Calu3 (cell line): ENCODE measurements at regions not wholly inside any gene's neighbourhood (a gene's known extent, or its start where the extent isn't known, plus 50 kb on each side); places are given as distances from the start of the nearest gene placed in this dataset.

ENCODE experiments used
- BruUV-seq: library from RNA; stranded (reverse); fragments of 400-500 nt; replicated peaks from 2 replicates; lab custom pipeline; 2021; lab: Mats Ljungman, UMichigan
- CTCF ChIA-PET: fragments of 300-600 bp; sonication (Branson Sonifier 250); formaldehyde crosslinking; loops from one replicate; lab custom pipeline; 2022; ENCODE audit warnings: antibody characterized with exemption; lab: Charles Lee
- DNase-seq: peaks from one replicate; pipeline ENCODE4 v3.0.0; 2022
- H3K27ac Mint-ChIP-seq: one replicate; pipeline ENCODE4 v1.8.0; 2022; ENCODE audit warnings: mixed read lengths; ENCODE audit not compliant: unreplicated experiment
- H3K27me3 Mint-ChIP-seq: one replicate; pipeline ENCODE4 v1.8.0; 2022; ENCODE audit warnings: mixed read lengths; ENCODE audit not compliant: unreplicated experiment
- H3K36me3 Mint-ChIP-seq: one replicate; pipeline ENCODE4 v1.8.0; 2022; ENCODE audit warnings: mild to moderate bottlenecking, moderate library complexity, mixed read lengths; ENCODE audit not compliant: insufficient read depth, unreplicated experiment
- H3K4me1 Mint-ChIP-seq: one replicate; pipeline ENCODE4 v1.8.0; 2022; ENCODE audit warnings: mild to moderate bottlenecking, low read depth, mixed read lengths; ENCODE audit not compliant: unreplicated experiment
- H3K4me3 Mint-ChIP-seq: one replicate; pipeline ENCODE4 v1.8.0; 2022; ENCODE audit warnings: mild to moderate bottlenecking, low read depth, moderate library complexity, mixed read lengths; ENCODE audit not compliant: unreplicated experiment
- H3K9me3 Mint-ChIP-seq: one replicate; pipeline ENCODE4 v1.8.0; 2022; ENCODE audit warnings: low read depth, mixed read lengths; ENCODE audit not compliant: unreplicated experiment
- intact Hi-C: fragments of 100-400 bp; cut with micrococcal nuclease; formaldehyde crosslinking; loops from one replicate; pipeline ENCODE4 v1.10.0; 2022; ENCODE audit not compliant: unreplicated experiment
- TF ChIP-seq, protein P1 (sequence below): fragments of 200-600 bp; IDR thresholded peaks from one replicate; pipeline ENCODE4 v1.8.0; 2022; ENCODE audit warnings: antibody characterized with exemption; ENCODE audit not compliant: unreplicated experiment

DNA sequence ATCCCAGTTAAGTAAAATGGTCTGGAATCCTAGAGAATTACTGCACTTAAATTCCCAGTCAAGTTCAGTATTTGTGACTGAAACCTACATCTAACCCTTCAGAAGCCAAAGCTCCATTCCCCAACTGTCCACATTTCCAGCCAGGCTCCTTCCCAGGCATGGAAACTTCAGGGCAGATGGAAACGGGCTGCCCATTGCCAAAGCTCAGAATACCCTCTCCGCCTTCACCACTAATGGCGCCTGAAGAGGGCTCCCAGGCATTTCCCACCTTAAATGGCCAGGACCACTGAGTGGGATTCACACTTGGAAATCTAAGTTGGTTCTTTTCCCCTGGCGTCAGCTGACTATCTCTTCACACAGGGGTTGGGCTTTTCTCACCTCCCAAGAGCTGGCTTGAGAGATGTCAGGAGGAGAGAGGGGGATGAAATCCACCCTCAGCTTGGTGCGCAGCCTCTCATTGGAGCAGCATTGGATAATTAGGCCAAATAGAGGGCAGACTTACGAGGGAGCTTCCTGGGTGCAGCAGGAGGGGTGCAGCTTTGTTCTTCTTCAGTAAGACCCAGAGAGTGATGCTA, 82.9 kb downstream of the ANKRD60 start:
- DNase-seq = no peak
- intact Hi-C loops = no loop called here
- TF ChIP-seq, protein P1, sequence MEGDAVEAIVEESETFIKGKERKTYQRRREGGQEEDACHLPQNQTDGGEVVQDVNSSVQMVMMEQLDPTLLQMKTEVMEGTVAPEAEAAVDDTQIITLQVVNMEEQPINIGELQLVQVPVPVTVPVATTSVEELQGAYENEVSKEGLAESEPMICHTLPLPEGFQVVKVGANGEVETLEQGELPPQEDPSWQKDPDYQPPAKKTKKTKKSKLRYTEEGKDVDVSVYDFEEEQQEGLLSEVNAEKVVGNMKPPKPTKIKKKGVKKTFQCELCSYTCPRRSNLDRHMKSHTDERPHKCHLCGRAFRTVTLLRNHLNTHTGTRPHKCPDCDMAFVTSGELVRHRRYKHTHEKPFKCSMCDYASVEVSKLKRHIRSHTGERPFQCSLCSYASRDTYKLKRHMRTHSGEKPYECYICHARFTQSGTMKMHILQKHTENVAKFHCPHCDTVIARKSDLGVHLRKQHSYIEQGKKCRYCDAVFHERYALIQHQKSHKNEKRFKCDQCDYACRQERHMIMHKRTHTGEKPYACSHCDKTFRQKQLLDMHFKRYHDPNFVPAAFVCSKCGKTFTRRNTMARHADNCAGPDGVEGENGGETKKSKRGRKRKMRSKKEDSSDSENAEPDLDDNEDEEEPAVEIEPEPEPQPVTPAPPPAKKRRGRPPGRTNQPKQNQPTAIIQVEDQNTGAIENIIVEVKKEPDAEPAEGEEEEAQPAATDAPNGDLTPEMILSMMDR = no peak
- CTCF ChIA-PET = interaction anchor here (0.6 to 1.6 kb wide), 5 partner anchors 10 to 435 kb away, joined by 3 to 8 read pairs (median 3); partner anchors contain the start of gene PMEPA1
- H3K9me3 Mint-ChIP-seq = no peaks in the 10 kb centered on the region
- H3K27ac Mint-ChIP-seq = no peak overlapping the region
- no TSS peak for BruUV-seq
- H3K27me3 Mint-ChIP-seq = peaks cover 9% of the 10 kb centered on the region
- no peak overlapping the region for H3K4me3 Mint-ChIP-seq
- peaks cover under 1% of the 10 kb centered on the region for H3K36me3 Mint-ChIP-seq
- H3K4me1 Mint-ChIP-seq = peaks cover 34% of the 10 kb centered on the region

DNA sequence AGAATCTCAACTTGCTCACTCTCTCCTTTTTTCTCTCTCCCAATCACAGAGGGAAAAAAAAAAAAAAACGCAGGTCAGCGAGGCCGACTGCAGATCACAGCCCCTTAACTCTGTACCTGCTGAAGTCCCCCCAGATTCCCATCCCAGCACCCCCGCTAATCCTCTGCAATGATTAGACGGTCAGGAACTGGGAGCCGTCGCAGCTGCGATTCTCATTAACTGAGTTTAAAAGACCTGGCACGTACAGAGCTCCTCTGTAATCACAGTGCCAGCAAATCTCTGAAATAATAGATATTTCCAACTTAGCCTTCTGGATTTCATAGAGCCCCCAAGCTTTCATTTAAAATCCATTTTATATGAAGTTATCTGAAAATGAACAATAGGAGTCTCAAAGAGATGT, 84.4 kb downstream of the ANKRD60 start:
- CTCF ChIA-PET = interaction anchor here (0.9 kb wide), 1 partner anchor 521 kb away, joined by 7 read pairs; no protein-coding TSS in a partner anchor
- Mint-ChIP-seq H3K36me3 (no peaks in the 10 kb centered on the region), H3K27me3 (peaks cover 9% of the 10 kb centered on the region), H3K4me1 (peaks cover 28% of the 10 kb centered on the region), H3K9me3 (no peaks in the 10 kb centered on the region), H3K27ac (no peak overlapping the region), H3K4me3 (no peak overlapping the region)
- TF ChIP-seq, protein P1 = no peak
- intact Hi-C loops = no loop called here
- BruUV-seq = no TSS peak
- no peak for DNase-seq

DNA sequence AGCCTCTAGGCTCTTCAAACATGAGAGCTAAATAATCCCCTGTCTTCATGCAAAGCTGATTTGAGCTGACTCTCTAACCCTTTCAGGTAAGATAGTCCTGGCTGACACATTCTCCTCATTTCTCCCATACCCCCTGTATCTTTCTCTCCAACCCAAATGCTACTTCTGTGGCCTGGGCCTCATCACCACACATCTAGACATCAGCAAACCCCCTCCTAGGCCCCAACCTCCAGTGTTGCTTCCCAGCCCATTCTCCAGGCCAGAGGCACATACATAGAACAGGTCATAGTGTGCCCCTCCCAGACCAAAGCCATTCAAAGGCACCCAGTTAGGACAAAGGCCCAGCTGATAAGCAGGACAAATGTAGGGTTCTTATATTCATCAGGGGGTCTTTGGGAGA, 84.9 kb downstream of the ANKRD60 start:
- no TSS peak for BruUV-seq
- Mint-ChIP-seq H3K27me3 (peaks cover 7% of the 10 kb centered on the region), H3K4me3 (no peak overlapping the region), H3K4me1 (peaks cover 23% of the 10 kb centered on the region), H3K27ac (peak overlapping the region; percentile 1), H3K36me3 (no peaks in the 10 kb centered on the region), H3K9me3 (no peaks in the 10 kb centered on the region)
- intact Hi-C loops = no loop called here
- CTCF ChIA-PET = interaction anchor here (0.9 kb wide), 1 partner anchor 521 kb away, joined by 7 read pairs; no protein-coding TSS in a partner anchor
- TF ChIP-seq, protein P1 = no peak
- no peak for DNase-seq

DNA sequence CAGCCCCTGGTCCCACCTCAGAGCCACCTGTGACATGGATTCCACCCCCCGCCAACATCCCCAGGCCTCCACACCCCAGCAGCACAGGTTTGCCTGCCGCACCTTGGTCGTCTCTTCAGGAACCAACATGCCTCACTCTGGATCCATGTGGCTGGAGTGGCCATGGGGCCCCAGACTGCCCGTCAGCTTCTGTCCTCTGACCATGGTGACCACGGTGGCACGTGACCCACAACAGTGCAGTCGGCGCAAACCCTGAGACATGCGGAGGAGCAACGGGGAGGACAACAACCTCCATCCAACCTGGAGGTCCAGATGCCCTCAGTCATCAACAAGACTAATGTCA, 85.6 kb downstream of the ANKRD60 start:
- CTCF ChIA-PET = no interaction called here

More for the DNA sequence above, 85.6 kb downstream of the ANKRD60 start:
- no peaks in the 10 kb centered on the region for H3K9me3 Mint-ChIP-seq
- H3K4me3 Mint-ChIP-seq = no peak overlapping the region
- H3K27me3 Mint-ChIP-seq = peaks cover under 1% of the 10 kb centered on the region
- intact Hi-C loops = no loop called here
- BruUV-seq = no TSS peak
- no peak overlapping the region for H3K27ac Mint-ChIP-seq
- H3K4me1 Mint-ChIP-seq = peaks cover 23% of the 10 kb centered on the region
- H3K36me3 Mint-ChIP-seq = no peaks in the 10 kb centered on the region
- TF ChIP-seq, protein P1 = no peak
- no peak for DNase-seq
